ENCODE measurements at regions not wholly inside any gene's neighbourhood (a gene's known extent, or its start where the extent isn't known, plus 50 kb on each side); places are given as distances from the start of the nearest gene placed in this dataset.

GRCh38 chr7:84533182-84533581 lies 338.6 kb upstream of the SEMA3A start:
- no peak for DNase-seq

DNA sequence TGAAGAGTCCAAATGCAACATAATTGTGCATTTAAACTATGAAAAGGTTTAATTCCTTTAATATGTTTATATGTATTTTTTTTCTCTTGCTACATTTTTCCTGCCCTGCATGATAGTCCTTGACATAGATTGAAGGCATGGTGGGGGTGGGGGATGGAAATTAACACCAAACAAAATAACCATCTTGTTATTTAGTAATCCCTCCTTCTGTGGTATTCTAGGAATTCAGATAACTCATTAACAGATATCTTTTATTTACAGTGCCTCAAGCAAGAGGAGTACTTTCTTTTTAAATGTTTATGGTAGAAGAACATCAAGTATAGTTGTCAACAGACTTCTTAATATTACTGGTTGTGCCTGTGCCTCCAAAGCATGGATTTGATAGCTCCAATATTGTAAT lies 337.6 kb upstream of the SEMA3A start:
- no peak for DNase-seq

- no peak for DNase-seq
These were observed 335.1 kb upstream of the SEMA3A start for GRCh38 chr7:84529480-84530205.

DNA sequence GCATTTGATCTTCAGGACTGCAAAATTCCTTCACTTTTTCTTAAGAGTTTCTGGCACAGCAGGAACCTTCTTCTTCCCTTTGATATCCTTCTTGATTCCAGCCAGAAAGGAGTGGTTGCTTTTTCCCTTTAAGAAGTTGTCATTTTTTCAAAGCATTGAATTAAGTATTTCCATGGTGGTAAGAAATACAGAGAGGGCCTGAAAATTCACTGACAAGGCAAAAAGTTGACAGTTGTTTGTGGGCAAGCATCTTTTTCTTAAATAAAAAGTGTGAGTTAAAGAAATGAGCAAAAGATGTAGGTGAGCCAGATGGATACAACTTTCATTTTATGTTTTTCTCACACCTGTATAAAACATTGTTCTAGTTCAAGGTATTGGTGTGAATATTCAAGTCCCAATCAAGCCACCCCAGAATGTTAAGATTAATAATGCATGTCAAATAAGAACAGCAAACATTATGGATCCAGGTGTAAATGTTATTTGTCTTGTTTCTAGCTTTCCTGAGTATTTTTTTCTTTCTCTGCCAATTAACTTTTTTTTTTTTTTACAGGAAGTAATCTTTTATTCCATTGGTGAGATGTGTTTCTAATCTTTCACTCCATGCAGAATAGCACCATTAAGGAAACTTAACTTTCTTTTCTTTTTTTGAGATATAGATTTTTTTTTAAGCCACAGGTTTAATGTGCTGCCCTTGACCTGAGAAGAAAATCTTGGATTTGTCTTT lies 334.3 kb upstream of the SEMA3A start:
- no peak for DNase-seq

DNA sequence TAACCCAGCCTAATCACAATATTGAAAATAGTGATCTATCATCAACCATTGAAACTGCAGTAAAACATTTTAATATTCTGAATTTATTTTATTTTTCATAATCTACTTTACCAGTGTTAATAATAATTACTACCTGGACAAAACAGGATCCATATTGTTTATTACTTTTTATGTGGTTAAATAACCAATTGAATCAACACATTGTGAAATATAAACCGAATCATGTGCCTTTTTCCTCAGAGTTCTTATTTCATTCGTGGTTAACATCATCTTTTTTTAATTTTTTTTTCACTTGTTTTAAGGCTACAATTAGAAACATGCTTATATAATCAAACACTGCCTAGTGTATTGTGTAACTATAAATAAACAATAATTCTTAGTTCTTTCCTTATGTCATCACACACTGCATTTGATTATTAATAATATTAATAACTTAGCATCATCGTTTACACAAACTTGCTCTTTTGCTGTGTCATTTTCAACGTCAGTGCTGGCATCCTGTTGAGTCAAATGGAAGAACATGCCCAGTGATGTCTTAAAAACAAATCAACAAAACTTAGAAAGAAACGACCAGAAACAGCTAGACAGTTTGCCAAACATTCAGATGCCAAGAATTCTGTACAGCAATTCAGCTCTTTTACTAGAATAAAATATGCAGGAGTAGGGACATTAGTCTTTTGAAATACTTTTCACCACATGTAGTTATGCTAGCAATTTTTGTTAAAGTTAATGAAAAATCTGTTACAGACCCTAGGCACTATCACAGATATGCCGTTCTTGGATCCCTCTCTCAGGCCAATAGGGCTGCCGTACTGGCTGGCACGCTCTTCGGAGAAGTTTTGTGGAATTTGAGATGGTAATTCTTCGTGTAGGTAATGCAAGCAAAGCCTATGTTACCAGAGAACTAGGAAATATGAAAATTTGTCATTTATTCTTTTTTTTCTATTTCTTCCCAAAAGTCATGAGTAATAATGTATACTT lies 330.4 kb upstream of the SEMA3A start:
- no peak for DNase-seq

GRCh38 chr7:84513061-84513460 lies 318.5 kb upstream of the SEMA3A start:
- no peak for DNase-seq

DNA sequence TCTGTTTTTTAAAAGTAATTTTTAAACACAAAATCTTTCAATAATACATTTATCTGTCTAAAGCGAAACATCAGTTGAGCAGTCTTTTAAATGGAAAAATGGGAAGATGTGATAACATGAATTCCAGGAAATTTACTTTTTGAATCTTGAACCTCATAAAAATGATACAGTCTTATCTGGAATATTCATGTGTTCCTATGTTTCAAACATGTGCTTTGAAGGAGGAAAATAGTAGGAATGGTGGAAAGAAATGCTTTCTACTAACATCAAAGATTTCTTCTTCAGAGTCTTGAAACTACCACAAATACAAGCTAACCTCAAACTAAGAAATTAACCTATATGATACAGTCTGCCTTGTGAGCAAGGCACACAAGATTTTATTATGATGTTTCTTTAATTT lies 317.5 kb upstream of the SEMA3A start:
- no peak for DNase-seq

- DNase-seq, result no peak
These were observed 315.9 kb upstream of the SEMA3A start for GRCh38 chr7:84510505-84510904.

- DNase-seq, result no peak
These were observed 314.9 kb upstream of the SEMA3A start for GRCh38 chr7:84509522-84509921.

DNA sequence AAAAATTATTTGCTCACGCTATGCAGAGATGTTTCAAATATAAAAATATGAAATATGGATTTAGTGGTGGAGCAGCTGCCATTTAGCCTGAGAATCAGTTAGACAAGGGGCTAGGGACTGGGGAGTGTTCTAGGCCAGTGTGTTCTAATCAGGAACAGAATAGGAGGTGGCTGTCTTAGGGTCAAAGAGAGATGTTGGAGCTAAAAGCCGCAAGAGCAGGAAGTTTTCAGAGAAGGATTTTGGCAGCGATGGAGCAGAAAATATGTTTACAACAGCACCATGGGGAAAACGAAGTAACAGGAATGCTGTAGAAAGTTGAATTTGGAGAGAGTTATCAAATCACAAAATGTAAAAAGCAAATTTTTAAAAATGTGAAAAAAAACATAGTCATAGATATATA lies 314.0 kb upstream of the SEMA3A start:
- no peak for DNase-seq

- DNase-seq, result no peak
These were observed 312.9 kb upstream of the SEMA3A start for GRCh38 chr7:84507529-84507928.

GRCh38 chr7:84506151-84506550 lies 311.6 kb upstream of the SEMA3A start:
- DNase-seq, result no peak

- no peak for DNase-seq
These were observed 307.6 kb upstream of the SEMA3A start for GRCh38 chr7:84502239-84502638.

GRCh38 chr7:84497873-84498272 lies 303.3 kb upstream of the SEMA3A start:
- no peak for DNase-seq

DNA sequence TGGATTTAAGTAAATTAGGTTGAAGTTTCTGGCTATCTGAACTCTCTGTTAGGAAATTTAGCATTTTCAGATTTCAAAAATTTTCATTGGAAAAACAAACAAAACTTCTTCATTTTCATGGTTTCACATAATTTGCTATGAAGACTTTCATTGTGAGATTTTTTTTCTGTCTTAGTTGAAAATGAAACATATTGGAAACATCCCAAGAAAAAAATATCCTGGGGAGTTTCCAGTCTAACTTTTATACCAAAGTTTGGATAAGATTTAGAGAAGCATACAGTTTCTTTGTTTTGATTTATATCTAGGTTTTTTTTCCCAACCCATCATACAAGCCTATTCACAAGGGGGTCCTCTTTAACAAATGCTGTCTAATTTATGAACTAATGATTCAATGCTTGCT lies 300.5 kb upstream of the SEMA3A start:
- DNase-seq, result no peak

DNA sequence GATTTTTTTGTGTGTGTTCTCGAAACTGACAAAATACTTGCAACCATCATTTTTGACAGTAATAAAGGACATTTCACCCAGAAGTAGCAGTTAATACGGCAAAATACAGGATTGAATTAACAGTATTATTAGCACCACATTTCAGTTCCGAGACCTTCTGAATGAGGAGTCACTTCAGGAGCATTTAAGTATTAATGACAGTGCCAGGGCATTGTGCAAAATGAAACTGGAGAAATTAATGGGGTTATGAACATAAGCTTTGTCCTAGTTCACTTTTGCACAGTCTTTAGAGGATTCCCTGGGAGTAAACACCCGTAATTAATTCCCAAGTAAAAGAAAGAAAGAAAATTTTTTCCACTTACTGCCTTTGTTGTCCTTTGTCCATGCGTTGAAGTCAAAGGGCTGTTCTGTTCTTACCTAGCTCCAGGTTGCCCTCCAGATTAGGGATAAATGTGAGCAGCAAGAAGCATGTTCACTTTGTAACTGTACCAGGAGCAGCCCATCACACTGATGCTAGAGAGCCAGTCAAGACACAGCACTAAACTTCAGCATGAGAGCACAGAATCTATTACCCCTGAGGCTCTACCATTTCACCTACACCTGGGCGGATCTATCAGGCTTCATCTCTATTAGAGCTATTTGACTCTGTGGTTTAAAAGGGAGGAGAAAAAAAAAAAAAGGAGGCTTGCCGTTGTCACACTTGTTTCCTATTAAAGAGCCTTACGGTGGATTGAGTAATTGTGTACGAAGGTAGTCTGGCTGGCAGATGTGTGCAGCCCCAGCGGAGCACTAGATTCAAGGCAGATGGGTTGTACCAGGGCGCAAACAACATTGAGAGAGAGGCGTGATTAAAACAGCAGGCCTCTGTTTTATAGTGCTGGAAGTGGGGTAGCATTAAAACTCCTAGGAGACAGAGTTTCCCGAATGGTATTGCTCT lies 297.8 kb upstream of the SEMA3A start:
- peak; percentile 60 for DNase-seq

GRCh38 chr7:84490661-84491060 lies 296.1 kb upstream of the SEMA3A start:
- no peak for DNase-seq

DNA sequence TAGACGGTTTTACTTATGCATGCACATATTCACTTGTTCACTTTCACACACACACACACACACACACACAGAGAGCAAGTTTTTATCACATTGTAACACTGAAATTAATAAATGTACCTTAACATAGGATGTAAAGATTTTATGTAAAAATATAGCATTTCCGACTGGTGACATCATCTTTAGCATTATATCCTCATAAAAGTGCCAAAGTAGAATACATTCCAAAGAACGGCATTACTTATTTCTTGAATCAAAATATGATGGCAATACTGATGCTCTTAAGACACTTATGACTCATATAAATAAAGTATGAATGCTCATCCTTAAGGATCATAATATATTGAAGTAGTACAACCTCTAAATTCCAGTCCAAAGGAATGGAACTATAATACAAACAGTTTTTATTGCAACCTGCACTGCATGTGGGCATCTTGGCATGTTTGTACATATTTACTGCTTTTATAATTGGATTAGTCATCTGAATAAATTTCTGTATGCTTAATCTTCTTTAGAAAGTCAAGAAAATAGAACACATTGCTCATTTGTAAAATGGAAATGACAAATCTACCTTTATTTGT lies 290.0 kb upstream of the SEMA3A start:
- no peak for DNase-seq

- no peak for DNase-seq
These were observed 287.9 kb upstream of the SEMA3A start for GRCh38 chr7:84482476-84482875.

DNA sequence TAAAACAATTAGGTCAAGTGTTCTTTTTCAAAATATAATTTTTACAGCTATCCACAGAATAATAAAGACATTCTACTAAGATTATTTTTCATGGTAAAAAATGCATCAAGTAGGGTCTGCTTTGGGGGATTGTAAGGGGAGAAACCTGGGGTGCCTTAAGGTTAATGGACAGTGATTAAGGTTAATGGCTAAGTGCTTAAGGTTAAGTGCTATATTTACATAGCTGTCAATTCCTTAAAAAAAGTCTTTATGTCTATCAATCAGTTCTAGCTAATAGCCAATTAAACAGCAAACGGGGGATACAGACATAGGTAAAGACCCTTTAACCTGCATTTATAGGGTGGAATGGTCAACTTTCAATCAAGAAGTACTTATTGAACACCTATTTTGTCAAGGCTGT lies 284.5 kb upstream of the SEMA3A start:
- no peak for DNase-seq

- no peak for DNase-seq
These were observed 283.3 kb upstream of the SEMA3A start for GRCh38 chr7:84477786-84478478.

Measured in NCI-H1694 treated with DMSO at 0.1 percent for 48 hours (cell line).